ENCODE measurements at regions not wholly inside any gene's neighbourhood (a gene's known extent, or its start where the extent isn't known, plus 50 kb on each side); places are given as distances from the start of the nearest gene placed in this dataset.

DNA sequence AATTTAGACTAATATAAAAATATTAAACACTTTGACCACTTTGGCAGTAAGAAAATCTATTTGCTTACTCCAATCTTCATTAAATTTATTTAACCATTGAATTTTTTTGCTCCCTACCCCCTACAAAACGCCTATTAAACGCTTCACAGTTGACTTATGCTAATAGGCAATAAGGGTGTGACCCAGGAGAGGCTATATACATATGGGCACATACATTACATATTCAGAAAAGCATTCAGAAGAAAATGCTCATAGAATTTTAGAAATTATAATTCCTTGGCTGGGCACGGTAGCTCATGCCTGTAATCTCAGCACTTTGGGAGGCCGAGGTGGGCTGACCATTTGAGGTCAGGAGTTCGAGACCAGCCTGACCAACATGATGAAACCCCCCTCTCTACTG is 95.6 kb upstream of the STARD13 start:
- ATAC-seq (no peak), FAIRE-seq (no peak), DNase-seq (no peak)
- 89 to 97% methylated on average over 5 of the region's 5 CpGs for WGBS, 2 donors
- Histone ChIP-seq H3K9me3 (no peaks in the 10 kb centered on the region), H3K36me3 (no peaks in the 10 kb centered on the region), H3K27ac (peak overlapping the region in 2 of 4 donors; percentile 12 to 50), H3K4me3 (no peak overlapping the region), H3K4me1 (peaks cover 19 to 29% (median 27%) of the 10 kb centered on the region in 3 donors), H3K27me3 (no peaks in the 10 kb centered on the region)
- intact Hi-C loops (cut with DNase I) = no loop called here
- no peak for TF ChIP-seq CTCF (IDR thresholded peaks at IDR 0.05)

GRCh38 chr13:33381906-33382305 is 96.4 kb upstream of the STARD13 start:
- Histone ChIP-seq H3K27ac (no peak overlapping the region), H3K4me1 (peaks cover 19 to 29% (median 27%) of the 10 kb centered on the region in 3 donors), H3K4me3 (no peak overlapping the region), H3K9me3 (no peaks in the 10 kb centered on the region), H3K27me3 (no peaks in the 10 kb centered on the region), H3K36me3 (no peaks in the 10 kb centered on the region)
- WGBS, 2 donors = 95 to 97% methylated on average over 8 of the region's 8 CpGs
- no peak for TF ChIP-seq CTCF (IDR thresholded peaks at IDR 0.05)
- FAIRE-seq (no peak), DNase-seq (no peak), ATAC-seq (no peak)
- intact Hi-C loops (cut with DNase I) = no loop called here

DNA sequence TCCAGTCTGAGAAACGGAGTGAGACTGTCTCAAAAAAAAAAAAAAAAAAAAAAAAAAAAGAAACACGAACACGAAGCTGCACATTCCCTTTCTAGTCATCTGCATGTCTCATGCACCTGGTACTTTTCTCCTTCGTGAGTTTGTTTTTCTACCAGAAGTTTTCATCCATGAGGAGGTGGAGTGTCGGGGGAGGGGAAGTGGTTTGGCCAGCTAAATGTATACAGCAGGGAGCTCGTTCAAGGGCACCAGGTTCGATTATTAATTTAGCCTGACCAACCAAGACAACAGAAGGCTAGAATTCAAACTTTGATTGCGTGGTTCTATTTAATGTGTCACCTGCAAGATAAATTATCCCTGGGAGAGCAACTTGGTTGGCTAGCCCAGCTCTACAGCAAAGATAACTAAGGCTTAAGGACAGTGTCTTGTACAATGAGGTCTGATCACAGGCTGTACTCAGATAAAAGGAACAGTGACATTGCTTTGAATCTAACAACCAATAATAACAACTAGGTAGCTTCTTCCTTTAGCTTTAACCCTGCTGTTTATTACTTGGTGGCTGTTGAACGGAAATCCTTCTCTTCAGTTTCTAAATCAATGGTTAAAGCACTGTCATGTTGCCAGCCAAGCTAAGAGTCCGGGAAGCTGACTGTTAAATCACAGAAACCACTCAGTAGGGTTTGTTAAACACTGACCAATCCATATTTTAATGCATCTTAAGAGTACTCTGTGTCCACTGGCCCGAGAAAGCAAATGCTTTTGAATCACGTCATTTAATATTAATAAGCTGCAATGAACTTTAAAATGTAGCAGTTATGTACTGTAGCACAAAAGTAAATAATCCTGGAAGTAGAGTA is 98.4 kb upstream of the STARD13 start:
- H3K36me3 ChIP-seq = no peaks in the 10 kb centered on the region
- no peak for FAIRE-seq
- WGBS, 2 donors = 12 to 18% methylated on average over 12 of the region's 12 CpGs
- no peaks in the 10 kb centered on the region for H3K27me3 ChIP-seq
- peak overlapping the region; percentile 22 to 83 (median 72) for H3K27ac ChIP-seq
- peak in 4 of 6 donors; percentile 60 to 87 (median 76) for DNase-seq
- H3K4me1 ChIP-seq = peaks cover 19 to 27% (median 19%) of the 10 kb centered on the region in 3 donors
- H3K9me3 ChIP-seq = no peaks in the 10 kb centered on the region
- no peak for TF ChIP-seq CTCF (IDR thresholded peaks at IDR 0.05)
- intact Hi-C loops (cut with DNase I) = no loop called here
- H3K4me3 ChIP-seq = peak overlapping the region in 2 of 4 donors; percentile 0 to 22
- ATAC-seq = peak; percentile 81 to 88 (median 84)

- ATAC-seq = no peak
- intact Hi-C loops (cut with DNase I) = no loop called here
- 83 to 87% methylated on average over 8 of the region's 8 CpGs for WGBS, 2 donors
- DNase-seq = no peak
- Histone ChIP-seq H3K4me1 (peaks cover 0 to 17% (median 13%) of the 10 kb centered on the region in 3 donors), H3K36me3 (no peaks in the 10 kb centered on the region), H3K27me3 (no peaks in the 10 kb centered on the region), H3K4me3 (no peak overlapping the region), H3K27ac (no peak overlapping the region), H3K9me3 (no peaks in the 10 kb centered on the region)
- no peak for TF ChIP-seq CTCF (IDR thresholded peaks at IDR 0.05)
- no peak for FAIRE-seq
Measured at GRCh38 chr13:33388286-33388998, 102.9 kb upstream of the STARD13 start.

Data from pancreas (tissue), 10 donors.